Fibroblast of peridontal ligament (primary cell): ENCODE measurements at regions not wholly inside any gene's neighbourhood (a gene's known extent, or its start where the extent isn't known, plus 50 kb on each side); places are given as distances from the start of the nearest gene placed in this dataset.
"Not testable (repeated sequence)": the region's sequence is repeated elsewhere in the genome, so short reads cannot be mapped to it uniquely, and the experiment has no call there.

ENCODE experiments used
- DNase-seq: peaks from one replicate; pipeline ENCODE4 v3.0.0-alpha.2; 2010; ENCODE audit errors: extremely low read depth

GRCh38 chr12:92425165-92425564 lies 277.6 kb upstream of the PLEKHG7 start:
- DNase-seq, result no peak

DNA sequence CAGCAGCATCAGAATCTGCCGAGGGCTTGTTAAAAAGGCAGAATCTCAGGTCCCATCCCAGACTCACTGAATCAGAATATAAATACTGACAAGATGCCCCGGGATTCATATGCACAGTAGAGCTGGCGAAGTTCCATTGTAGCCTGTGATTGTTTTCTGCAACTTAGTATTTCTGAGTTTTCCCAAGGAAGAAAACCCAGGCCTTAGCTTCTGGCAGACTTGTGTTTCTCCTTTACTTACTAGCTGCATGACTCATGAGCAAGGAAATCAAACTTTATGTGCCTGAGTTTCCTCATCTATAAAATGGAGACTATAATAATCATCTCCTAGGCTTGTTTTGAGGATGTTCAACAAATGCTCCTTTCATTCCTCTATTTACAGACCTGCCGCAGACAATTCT lies 278.5 kb upstream of the PLEKHG7 start:
- peak; percentile 79 for DNase-seq

- DNase-seq, result peak; percentile 79
Measured at GRCh38 chr12:92421701-92422100, 276.1 kb upstream of the BTG1 start.

DNA sequence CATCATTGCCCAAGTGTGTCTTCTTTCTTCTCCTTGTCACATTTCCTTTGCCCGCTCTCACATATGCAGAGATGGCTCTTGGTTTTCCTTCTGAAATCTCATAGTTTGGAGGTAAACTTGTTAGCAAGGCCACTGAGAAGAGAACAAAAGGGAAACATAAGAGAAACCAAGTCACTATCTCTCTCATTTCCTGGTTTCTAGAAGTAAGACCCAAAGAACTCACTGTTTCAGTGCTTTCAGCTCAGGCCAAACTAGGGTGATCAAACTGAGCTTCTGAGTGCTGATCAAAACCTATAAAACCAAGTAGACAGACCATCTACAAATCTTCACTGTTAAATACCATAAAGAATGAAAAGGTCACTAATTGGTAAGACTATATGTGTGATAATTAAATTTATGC lies 275.4 kb upstream of the BTG1 start:
- no peak for DNase-seq

DNA sequence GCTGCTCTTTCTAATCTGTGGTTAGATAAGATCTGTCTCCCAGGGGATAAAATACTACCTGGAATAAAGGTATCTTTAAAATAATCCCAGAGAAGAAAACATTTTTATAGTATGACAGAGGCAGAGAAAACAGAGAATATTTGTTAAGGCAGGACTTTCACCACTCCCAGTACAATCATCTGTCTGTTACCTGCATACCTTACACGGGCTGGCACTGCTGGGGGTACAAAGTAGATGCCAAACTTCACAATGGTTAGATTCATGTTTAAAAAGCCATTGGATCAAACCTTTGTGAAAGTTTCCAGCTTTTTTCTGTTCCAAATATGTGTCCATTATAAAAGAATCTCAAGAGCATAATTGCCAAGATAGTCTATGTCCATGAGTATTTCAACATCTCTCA lies 273.6 kb upstream of the BTG1 start:
- peak; percentile 48 for DNase-seq

- DNase-seq, result no peak
Measured at GRCh38 chr12:92418381-92418780, 272.7 kb upstream of the BTG1 start.

DNA sequence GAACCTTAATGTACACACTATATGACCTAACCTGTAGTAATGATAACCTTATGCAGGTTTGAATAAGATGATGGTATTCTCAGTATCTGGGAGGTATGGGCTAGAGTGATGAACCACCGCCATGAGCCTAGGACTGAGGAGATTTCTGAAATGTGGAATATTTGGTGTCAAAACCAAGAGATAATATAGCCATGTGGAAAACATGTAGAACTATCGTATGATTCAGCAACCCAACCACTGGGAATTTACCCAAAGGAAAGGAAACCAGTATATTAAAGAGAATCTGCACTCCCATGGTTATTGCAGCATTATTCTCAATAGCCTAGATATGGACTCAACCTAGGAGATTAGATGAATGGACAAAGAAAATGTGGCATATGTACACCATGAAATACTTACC lies 271.7 kb upstream of the BTG1 start:
- DNase-seq, result no peak

DNA sequence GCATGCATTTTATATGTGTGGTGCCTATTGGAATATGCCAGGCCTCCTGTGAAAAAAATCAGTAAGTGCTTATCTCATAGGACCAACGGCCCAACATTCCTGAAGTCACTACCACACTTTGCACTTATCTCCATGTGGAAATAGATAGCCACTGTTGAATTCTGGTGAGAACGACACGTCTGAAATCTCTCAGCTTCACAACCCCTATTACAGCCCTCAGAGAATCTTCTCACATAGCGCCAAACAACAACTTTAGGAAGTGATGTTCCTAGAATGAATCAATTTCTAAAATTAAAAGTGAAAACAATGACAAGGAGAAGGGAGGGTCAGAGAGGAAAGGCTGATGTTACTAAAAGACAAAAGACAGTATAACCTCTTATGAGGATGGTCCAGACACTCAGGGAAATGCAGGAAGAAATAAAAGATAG lies 270.8 kb upstream of the BTG1 start:
- DNase-seq, result no peak

GRCh38 chr12:92414170-92415070 lies 268.8 kb upstream of the BTG1 start:
- peak; percentile 66 for DNase-seq

GRCh38 chr12:92413286-92413685 lies 267.6 kb upstream of the BTG1 start:
- no peak for DNase-seq

DNA sequence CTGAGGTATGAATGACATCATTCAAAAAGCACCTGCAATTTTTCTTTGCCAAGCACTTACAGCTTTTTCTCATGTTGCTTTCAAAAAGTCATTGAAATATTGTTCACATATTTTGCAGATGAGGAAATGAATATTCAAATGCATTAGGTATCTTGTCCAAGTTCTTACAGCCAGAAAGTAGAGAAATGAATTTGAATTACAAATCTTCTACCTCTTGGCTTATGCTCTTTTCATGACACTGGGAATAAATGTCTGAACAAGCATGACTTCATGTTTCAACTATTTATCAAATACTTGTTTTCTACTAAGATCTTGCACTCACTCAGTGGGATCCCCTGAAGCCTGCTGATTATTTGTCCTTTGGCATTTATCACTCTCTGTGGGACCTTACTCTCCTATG lies 267.2 kb upstream of the BTG1 start:
- DNase-seq, result no peak

- no peak for DNase-seq
Measured at GRCh38 chr12:92411687-92412086, 266.0 kb upstream of the BTG1 start.

DNA sequence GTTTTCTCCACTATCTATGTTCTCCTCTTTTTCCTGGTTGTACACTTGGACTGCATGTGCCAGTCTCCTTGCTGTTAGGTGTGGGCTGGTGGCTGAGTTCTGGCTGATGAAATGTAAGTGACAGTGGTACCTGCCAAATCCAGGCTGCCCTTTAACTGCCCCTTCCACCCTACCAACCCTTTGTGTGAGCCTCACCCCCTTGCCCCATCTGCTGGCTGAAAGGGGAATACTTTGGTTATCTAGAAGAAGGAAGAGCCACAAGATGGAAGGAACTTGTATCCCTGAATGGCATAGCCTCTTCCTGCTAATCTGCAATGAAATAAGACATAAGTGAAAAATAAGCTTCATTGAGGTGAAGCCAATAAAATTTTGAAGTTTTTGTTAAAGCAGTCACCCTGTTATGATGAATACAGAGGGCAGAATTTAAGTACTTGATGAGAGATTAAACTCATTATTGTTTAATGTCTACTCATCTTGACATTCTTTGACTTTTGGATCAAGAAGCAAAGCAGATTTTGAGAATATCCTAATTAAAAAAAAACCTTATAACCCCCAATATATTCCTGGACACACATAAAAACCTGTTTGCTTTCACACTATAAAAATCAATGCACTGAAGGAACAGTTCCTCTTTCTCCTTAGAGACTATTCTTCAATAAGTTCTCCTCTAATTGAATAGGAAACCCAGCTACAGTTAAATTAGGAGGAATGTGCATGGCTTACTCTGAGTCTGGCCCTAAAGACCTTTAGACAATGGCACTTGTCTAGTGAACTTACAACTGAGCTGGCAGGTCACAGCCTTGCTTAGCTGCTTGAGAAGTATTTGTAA lies 262.6 kb upstream of the BTG1 start:
- DNase-seq, result no peak

DNA sequence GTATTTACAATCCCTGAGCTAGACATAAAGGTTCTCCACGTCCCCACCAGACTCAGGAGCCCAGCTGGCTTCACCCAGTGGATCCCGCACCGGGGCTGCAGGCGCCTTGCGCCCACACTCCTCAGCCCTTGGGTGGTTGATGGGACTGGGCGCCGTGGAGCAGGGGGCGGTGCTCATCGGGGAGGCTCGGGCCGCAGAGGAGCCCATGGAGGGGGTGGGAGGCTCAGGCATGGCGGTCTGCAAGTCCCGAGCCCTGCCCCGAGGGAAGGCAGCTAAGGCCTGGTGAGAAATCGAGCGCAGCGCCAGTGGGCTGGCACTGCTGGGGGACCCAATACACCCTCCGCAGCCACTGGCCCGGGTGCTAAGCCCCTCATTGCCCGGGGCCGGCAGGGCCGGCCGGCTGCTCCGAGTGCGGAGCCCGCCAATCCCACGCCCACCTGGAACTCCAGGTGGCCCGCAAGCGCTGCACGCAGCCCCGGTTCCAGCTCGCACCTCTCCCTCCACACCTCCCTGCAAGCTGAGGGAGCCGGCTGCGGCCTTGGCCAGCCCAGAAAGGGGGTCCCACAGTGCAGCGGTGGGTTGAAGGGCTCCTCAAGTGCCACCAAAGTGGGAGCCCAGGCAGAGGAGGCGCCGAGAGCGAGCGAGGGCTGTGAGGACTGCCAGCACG lies 260.9 kb upstream of the BTG1 start:
- DNase-seq, result not testable (repeated sequence)

GRCh38 chr12:92405801-92406251 lies 260.2 kb upstream of the BTG1 start:
- DNase-seq, result not testable (repeated sequence)

- DNase-seq, result no peak
Measured at GRCh38 chr12:92404921-92405320, 259.3 kb upstream of the BTG1 start.

DNA sequence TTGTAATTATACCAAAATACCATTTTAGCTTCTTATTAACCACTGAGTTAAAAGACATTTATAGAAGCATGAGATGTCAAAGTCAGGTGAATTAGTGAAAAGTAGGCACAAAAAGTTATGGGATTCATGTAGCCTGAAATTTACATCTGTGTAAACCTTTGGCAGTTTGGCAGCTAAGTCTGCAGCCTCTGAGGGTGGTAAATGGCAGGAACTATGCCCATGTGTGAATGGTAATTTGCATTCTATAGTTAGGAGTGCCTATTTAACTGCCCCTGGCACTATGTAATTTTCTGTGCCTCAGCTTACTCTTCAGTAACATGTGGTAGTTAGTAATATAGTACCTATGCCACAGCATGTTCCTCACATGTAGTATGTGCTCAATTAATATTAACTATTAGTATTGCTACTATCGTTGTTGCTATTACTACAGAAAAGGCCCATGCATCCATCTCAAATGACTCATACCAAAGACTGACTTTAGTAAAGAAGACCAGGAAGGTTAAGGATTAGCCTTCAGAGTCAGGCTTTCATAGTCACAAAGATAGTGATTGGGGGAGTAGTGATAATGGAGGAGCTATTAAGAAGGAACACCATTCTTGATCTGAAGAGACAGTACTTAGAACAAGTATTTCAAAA lies 258.7 kb upstream of the BTG1 start:
- DNase-seq, result no peak

DNA sequence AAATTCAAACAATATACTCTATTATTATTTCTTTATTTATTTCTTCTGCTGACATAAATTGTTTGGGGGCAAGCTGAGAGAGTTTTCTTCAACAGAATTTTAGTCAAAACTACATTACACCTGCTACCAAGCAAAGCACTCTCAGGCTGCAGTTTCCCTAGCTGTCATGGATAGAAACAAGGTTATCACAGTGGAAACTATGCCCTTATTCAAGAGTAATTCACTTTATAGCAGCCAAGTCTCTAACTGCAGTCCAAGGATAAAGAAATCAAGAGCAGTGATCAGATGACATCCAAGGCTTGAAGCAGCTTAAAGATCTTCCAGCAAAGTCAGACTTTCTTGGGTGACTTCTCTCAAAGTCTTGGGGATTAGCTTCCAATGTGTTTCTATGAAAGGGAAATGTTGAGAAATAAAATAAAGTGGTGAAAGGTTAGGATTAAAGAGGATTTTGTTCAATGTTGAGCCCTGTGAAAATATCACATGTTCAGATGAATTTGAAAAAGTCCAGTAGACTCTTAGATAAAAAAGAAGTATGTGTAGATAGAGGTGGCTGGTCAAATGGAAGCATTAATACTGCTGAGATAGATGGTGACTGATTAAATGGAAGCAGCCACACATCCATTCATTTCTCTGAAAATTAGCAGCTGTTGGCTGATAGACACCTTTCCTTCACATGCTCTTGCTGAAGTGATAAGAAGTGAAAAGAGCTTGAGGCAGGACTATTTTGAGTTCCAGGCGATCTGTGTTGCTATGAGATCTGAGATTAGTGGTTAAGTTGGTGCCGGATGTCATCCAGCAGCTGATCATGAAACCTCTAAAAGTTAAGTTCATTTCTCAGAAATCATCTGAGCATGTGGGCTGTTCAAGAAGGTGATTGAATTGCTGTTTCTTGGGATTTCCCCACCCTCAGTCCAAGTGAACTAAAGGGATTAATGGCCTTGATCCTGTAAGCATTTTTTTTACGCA lies 257.8 kb upstream of the BTG1 start:
- no peak for DNase-seq

- DNase-seq, result no peak
Measured at GRCh38 chr12:92402415-92402814, 256.8 kb upstream of the BTG1 start.

DNA sequence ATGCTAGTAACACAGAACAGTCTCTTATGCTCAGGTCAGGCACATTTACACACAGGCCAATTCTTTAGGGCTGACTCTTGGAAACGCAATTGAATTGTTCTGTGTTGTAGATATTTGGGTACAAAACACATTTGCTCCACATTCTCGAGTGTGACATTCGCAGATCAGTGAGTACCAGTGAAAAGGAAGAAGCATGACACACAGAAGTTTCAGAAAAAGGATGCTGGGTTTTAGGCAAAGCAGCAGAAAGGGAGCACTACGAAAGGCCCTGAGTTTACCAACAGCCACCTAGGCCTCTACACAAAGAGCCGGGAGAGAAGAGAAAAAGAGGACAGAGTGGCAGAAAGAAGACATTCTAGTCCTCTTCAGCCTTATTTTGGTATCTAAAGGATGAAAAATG lies 254.4 kb upstream of the BTG1 start:
- no peak for DNase-seq
